ENCODE measurements at regions not wholly inside any gene's neighbourhood (a gene's known extent, or its start where the extent isn't known, plus 50 kb on each side); places are given as distances from the start of the nearest gene placed in this dataset.

- TF ChIP-seq, protein P1, sequence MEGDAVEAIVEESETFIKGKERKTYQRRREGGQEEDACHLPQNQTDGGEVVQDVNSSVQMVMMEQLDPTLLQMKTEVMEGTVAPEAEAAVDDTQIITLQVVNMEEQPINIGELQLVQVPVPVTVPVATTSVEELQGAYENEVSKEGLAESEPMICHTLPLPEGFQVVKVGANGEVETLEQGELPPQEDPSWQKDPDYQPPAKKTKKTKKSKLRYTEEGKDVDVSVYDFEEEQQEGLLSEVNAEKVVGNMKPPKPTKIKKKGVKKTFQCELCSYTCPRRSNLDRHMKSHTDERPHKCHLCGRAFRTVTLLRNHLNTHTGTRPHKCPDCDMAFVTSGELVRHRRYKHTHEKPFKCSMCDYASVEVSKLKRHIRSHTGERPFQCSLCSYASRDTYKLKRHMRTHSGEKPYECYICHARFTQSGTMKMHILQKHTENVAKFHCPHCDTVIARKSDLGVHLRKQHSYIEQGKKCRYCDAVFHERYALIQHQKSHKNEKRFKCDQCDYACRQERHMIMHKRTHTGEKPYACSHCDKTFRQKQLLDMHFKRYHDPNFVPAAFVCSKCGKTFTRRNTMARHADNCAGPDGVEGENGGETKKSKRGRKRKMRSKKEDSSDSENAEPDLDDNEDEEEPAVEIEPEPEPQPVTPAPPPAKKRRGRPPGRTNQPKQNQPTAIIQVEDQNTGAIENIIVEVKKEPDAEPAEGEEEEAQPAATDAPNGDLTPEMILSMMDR (IDR thresholded peaks at IDR 0.05; ENCODE audit: insufficient read depth in 1 of 2, low read depth in 1 of 2, low read length in 1 of 2, severe bottlenecking in 1 of 2, unreplicated experiment in 1 of 2) = no peak
- H3K4me1 Mint-ChIP-seq (ENCODE audit: low read depth, unreplicated experiment) = no peaks in the 10 kb centered on the region
- ChIA-PET POLR2A (no interaction called here), CTCF (no interaction called here)
- intact Hi-C loops (cut with micrococcal nuclease; ENCODE audit: unreplicated experiment) = no loop called here
- DNase-seq = no peak
- Histone ChIP-seq H3K27me3 (replicated peaks; ENCODE audit: control insufficient read depth, insufficient read depth, low read length) (no peaks in the 10 kb centered on the region), H3K4me3 (ENCODE audit: low read depth, low read length) (no peak overlapping the region), H3K9me3 (no peaks in the 10 kb centered on the region), H3K36me3 (ENCODE audit: control insufficient read depth, insufficient read depth, low read length) (no peaks in the 10 kb centered on the region), H3K4me1 (no peaks in the 10 kb centered on the region)
- H3K27me3 Mint-ChIP-seq (ENCODE audit: insufficient read depth, unreplicated experiment) = no peaks in the 10 kb centered on the region
- no peak overlapping the region for H3K27ac Mint-ChIP-seq (ENCODE audit: unreplicated experiment)
- H3K4me3 Mint-ChIP-seq (ENCODE audit: unreplicated experiment) = no peak overlapping the region
- no TSS peak for BruUV-seq (replicated peaks)
- H3K36me3 Mint-ChIP-seq (ENCODE audit: insufficient read depth, unreplicated experiment) = no peaks in the 10 kb centered on the region
- H3K9me3 Mint-ChIP-seq (ENCODE audit: unreplicated experiment) = no peaks in the 10 kb centered on the region
Observed at GRCh38 chr2:140164449-140164848, 1384.3 kb upstream of the NXPH2 start.

- POLR2A ChIA-PET = no interaction called here
- CTCF ChIA-PET = no interaction called here
- BruUV-seq (replicated peaks) = no TSS peak
- Histone ChIP-seq H3K4me1 (no peaks in the 10 kb centered on the region), H3K27me3 (replicated peaks; ENCODE audit: control insufficient read depth, insufficient read depth, low read length) (no peaks in the 10 kb centered on the region), H3K4me3 (ENCODE audit: low read depth, low read length) (no peak overlapping the region), H3K9me3 (no peaks in the 10 kb centered on the region), H3K36me3 (ENCODE audit: control insufficient read depth, insufficient read depth, low read length) (no peaks in the 10 kb centered on the region)
- H3K4me3 Mint-ChIP-seq (ENCODE audit: unreplicated experiment) = no peak overlapping the region
- no peak for DNase-seq
- no peaks in the 10 kb centered on the region for H3K4me1 Mint-ChIP-seq (ENCODE audit: low read depth, unreplicated experiment)
- peaks cover 2% of the 10 kb centered on the region for H3K27me3 Mint-ChIP-seq (ENCODE audit: insufficient read depth, unreplicated experiment)
- H3K27ac Mint-ChIP-seq (ENCODE audit: unreplicated experiment) = no peak overlapping the region
- TF ChIP-seq, protein P1 (IDR thresholded peaks at IDR 0.05; ENCODE audit: insufficient read depth in 1 of 2, low read depth in 1 of 2, low read length in 1 of 2, severe bottlenecking in 1 of 2, unreplicated experiment in 1 of 2) = no peak
- no peaks in the 10 kb centered on the region for H3K36me3 Mint-ChIP-seq (ENCODE audit: insufficient read depth, unreplicated experiment)
- intact Hi-C loops (cut with micrococcal nuclease; ENCODE audit: unreplicated experiment) = no loop called here
- H3K9me3 Mint-ChIP-seq (ENCODE audit: unreplicated experiment) = no peaks in the 10 kb centered on the region
Observed at GRCh38 chr2:140158259-140158658, 1378.1 kb upstream of the NXPH2 start.

DNA sequence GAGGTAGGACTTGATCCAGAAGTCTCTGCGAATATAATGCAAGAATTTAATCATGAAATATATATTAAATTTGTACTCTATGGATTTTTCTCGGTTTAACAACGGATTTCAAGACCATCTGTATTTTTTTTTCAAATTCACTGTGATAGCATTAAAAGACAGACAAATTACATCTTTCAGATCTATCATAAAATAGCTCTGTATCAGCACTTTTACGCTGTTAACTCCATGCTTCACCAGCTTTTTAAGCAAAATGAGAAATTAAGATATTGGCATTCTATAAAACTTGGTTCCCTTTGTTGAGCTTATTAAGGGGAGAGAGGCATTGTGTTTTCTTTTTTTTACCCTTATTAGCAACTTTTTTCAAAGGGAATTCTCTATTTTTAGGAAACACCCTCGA lies 1377.6 kb upstream of the NXPH2 start:
- H3K4me3 Mint-ChIP-seq (ENCODE audit: unreplicated experiment) = no peak overlapping the region
- H3K9me3 ChIP-seq = no peaks in the 10 kb centered on the region
- CTCF ChIA-PET = no interaction called here
- no peaks in the 10 kb centered on the region for H3K9me3 Mint-ChIP-seq (ENCODE audit: unreplicated experiment)
- no peak overlapping the region for H3K27ac Mint-ChIP-seq (ENCODE audit: unreplicated experiment)
- no peaks in the 10 kb centered on the region for H3K4me1 ChIP-seq
- H3K27me3 Mint-ChIP-seq (ENCODE audit: insufficient read depth, unreplicated experiment) = peaks cover 2% of the 10 kb centered on the region
- no peaks in the 10 kb centered on the region for H3K4me1 Mint-ChIP-seq (ENCODE audit: low read depth, unreplicated experiment)
- BruUV-seq (replicated peaks) = no TSS peak
- POLR2A ChIA-PET = no interaction called here
- intact Hi-C loops (cut with micrococcal nuclease; ENCODE audit: unreplicated experiment) = no loop called here
- TF ChIP-seq, protein P1 (IDR thresholded peaks at IDR 0.05; ENCODE audit: insufficient read depth in 1 of 2, low read depth in 1 of 2, low read length in 1 of 2, severe bottlenecking in 1 of 2, unreplicated experiment in 1 of 2) = no peak
- H3K4me3 ChIP-seq (ENCODE audit: low read depth, low read length) = no peak overlapping the region
- no peaks in the 10 kb centered on the region for H3K36me3 Mint-ChIP-seq (ENCODE audit: insufficient read depth, unreplicated experiment)
- no peaks in the 10 kb centered on the region for H3K27me3 ChIP-seq (replicated peaks; ENCODE audit: control insufficient read depth, insufficient read depth, low read length)
- no peaks in the 10 kb centered on the region for H3K36me3 ChIP-seq (ENCODE audit: control insufficient read depth, insufficient read depth, low read length)
- no peak for DNase-seq

Measured in Caco-2 (cell line).